Upper lobe of left lung (tissue), 4 donors: ENCODE measurements at regions not wholly inside any gene's neighbourhood (a gene's known extent, or its start where the extent isn't known, plus 50 kb on each side); places are given as distances from the start of the nearest gene placed in this dataset.
"Not testable (repeated sequence)": the region's sequence is repeated elsewhere in the genome, so short reads cannot be mapped to it uniquely, and the experiment has no call there.

Source experiments
- CTCF ChIP-seq, 6 experiments: fragments of 450-650 bp in 4 of 6; fragments of 200-600 bp in 2 of 6; sonication (generic) in 2 of 6; IDR thresholded peaks; one replicate each; pipeline ENCODE4 v1.5.1; 2016 to 2019; ENCODE audit warnings: antibody characterized with exemption in 6 of 6
- EP300 ChIP-seq, 4 donors: sonication (generic); formaldehyde crosslinking; IDR thresholded peaks; one replicate each; pipeline ENCODE4 v1.5.1; 2017; ENCODE audit warnings: antibody characterized with exemption in 4 of 4, control low read depth in 2 of 4
- POLR2A ChIP-seq, 4 donors: fragments of 450-650 bp; IDR thresholded peaks; one replicate each; pipeline ENCODE4 v1.5.1; 2016 to 2017; ENCODE audit warnings: antibody characterized with exemption in 4 of 4, mild to moderate bottlenecking in 2 of 4
- POLR2AphosphoS5 ChIP-seq, 2 donors: sonication (generic); formaldehyde crosslinking; IDR thresholded peaks; one replicate each; pipeline ENCODE4 v1.5.1; 2017; ENCODE audit warnings: antibody characterized with exemption in 2 of 2

GRCh38 chr3:195962222-195962621 lies 53.9 kb upstream of the TNK2 start:
- TF ChIP-seq POLR2A, POLR2AphosphoS5, CTCF, EP300 (IDR thresholded peaks at IDR 0.05): not testable (repeated sequence)
